ENCODE measurements at regions not wholly inside any gene's neighbourhood (a gene's known extent, or its start where the extent isn't known, plus 50 kb on each side); places are given as distances from the start of the nearest gene placed in this dataset.

GRCh38 chr5:88144219-88145001, 124.2 kb downstream of the TMEM161B start:
- H3K27me3 ChIP-seq (ENCODE audit: control insufficient read depth, insufficient read depth, low read length), result peaks cover 70% of the 10 kb centered on the region
- peak overlapping the region; percentile 46 for H3K4me3 ChIP-seq (ENCODE audit: low read depth, low read length)
- peaks cover 23% of the 10 kb centered on the region for H3K4me1 ChIP-seq (ENCODE audit: control insufficient read depth, insufficient read depth, low read length)

GRCh38 chr5:88143693-88144218, 124.9 kb downstream of the TMEM161B start:
- Histone ChIP-seq H3K4me1 (ENCODE audit: control insufficient read depth, insufficient read depth, low read length) (peaks cover 23% of the 10 kb centered on the region), H3K9me3 (ENCODE audit: control insufficient read depth, insufficient read depth, low read length) (no peaks in the 10 kb centered on the region)

More at GRCh38 chr5:88144219-88145001, 124.2 kb downstream of the TMEM161B start:
- no peaks in the 10 kb centered on the region for H3K36me3 ChIP-seq (ENCODE audit: control insufficient read depth, insufficient read depth, low read length)
- H3K9me3 ChIP-seq (ENCODE audit: control insufficient read depth, insufficient read depth, low read length), result no peaks in the 10 kb centered on the region
- H3K9ac ChIP-seq (ENCODE audit: low read depth, low read length), result no peak overlapping the region

GRCh38 chr5:88142886-88143692, 125.6 kb downstream of the TMEM161B start:
- peak overlapping the region; percentile 45 for H3K4me3 ChIP-seq (ENCODE audit: low read depth, low read length)
- H3K4me1 ChIP-seq (ENCODE audit: control insufficient read depth, insufficient read depth, low read length), result peaks cover 23% of the 10 kb centered on the region
- no peaks in the 10 kb centered on the region for H3K36me3 ChIP-seq (ENCODE audit: control insufficient read depth, insufficient read depth, low read length)
- peaks cover 70% of the 10 kb centered on the region for H3K27me3 ChIP-seq (ENCODE audit: control insufficient read depth, insufficient read depth, low read length)
- H3K9ac ChIP-seq (ENCODE audit: low read depth, low read length), result no peak overlapping the region
- no peaks in the 10 kb centered on the region for H3K9me3 ChIP-seq (ENCODE audit: control insufficient read depth, insufficient read depth, low read length)

More at GRCh38 chr5:88143693-88144218, 124.9 kb downstream of the TMEM161B start:
- Histone ChIP-seq H3K36me3 (ENCODE audit: control insufficient read depth, insufficient read depth, low read length) (no peaks in the 10 kb centered on the region), H3K4me3 (ENCODE audit: low read depth, low read length) (peak overlapping the region; percentile 45), H3K27me3 (ENCODE audit: control insufficient read depth, insufficient read depth, low read length) (peaks cover 72% of the 10 kb centered on the region), H3K9ac (ENCODE audit: low read depth, low read length) (no peak overlapping the region)

DNA sequence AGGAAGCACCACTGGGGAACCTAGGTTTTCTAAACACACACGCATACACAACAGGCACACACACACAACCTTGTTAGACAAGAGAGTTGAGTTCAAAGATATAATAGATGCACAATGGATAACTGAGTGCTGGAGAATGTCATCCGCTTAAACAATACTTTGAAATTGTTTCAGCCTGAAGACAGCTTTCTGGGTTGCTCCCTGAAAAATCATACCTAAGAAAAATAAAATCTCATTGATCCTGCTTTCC, 126.1 kb downstream of the TMEM161B start:
- Histone ChIP-seq H3K36me3 (ENCODE audit: control insufficient read depth, insufficient read depth, low read length) (no peaks in the 10 kb centered on the region), H3K9ac (ENCODE audit: low read depth, low read length) (no peak overlapping the region), H3K4me3 (ENCODE audit: low read depth, low read length) (peak overlapping the region; percentile 45), H3K9me3 (ENCODE audit: control insufficient read depth, insufficient read depth, low read length) (no peaks in the 10 kb centered on the region), H3K27me3 (ENCODE audit: control insufficient read depth, insufficient read depth, low read length) (peaks cover 68% of the 10 kb centered on the region), H3K4me1 (ENCODE audit: control insufficient read depth, insufficient read depth, low read length) (peaks cover 23% of the 10 kb centered on the region)

GRCh38 chr5:88140856-88141752, 127.5 kb downstream of the TMEM161B start:
- peak overlapping the region; percentile 89 for H3K4me3 ChIP-seq (ENCODE audit: low read depth, low read length)

GRCh38 chr5:88140396-88140855, 128.2 kb downstream of the TMEM161B start:
- H3K9ac ChIP-seq (ENCODE audit: low read depth, low read length), result peak overlapping the region; percentile 13
- no peaks in the 10 kb centered on the region for H3K36me3 ChIP-seq (ENCODE audit: control insufficient read depth, insufficient read depth, low read length)
- peak overlapping the region; percentile 89 for H3K4me3 ChIP-seq (ENCODE audit: low read depth, low read length)
- H3K27me3 ChIP-seq (ENCODE audit: control insufficient read depth, insufficient read depth, low read length), result peaks cover 50% of the 10 kb centered on the region
- H3K4me1 ChIP-seq (ENCODE audit: control insufficient read depth, insufficient read depth, low read length), result peaks cover 22% of the 10 kb centered on the region
- H3K9me3 ChIP-seq (ENCODE audit: control insufficient read depth, insufficient read depth, low read length), result no peaks in the 10 kb centered on the region

More at GRCh38 chr5:88140856-88141752, 127.5 kb downstream of the TMEM161B start:
- Histone ChIP-seq H3K27me3 (ENCODE audit: control insufficient read depth, insufficient read depth, low read length) (peaks cover 57% of the 10 kb centered on the region), H3K9ac (ENCODE audit: low read depth, low read length) (no peak overlapping the region), H3K9me3 (ENCODE audit: control insufficient read depth, insufficient read depth, low read length) (no peaks in the 10 kb centered on the region), H3K4me1 (ENCODE audit: control insufficient read depth, insufficient read depth, low read length) (peaks cover 23% of the 10 kb centered on the region), H3K36me3 (ENCODE audit: control insufficient read depth, insufficient read depth, low read length) (no peaks in the 10 kb centered on the region)

- H3K4me3 ChIP-seq (ENCODE audit: low read depth, low read length), result no peak overlapping the region
- H3K36me3 ChIP-seq (ENCODE audit: control insufficient read depth, insufficient read depth, low read length), result no peaks in the 10 kb centered on the region
- no peaks in the 10 kb centered on the region for H3K4me1 ChIP-seq (ENCODE audit: control insufficient read depth, insufficient read depth, low read length)
- no peaks in the 10 kb centered on the region for H3K9me3 ChIP-seq (ENCODE audit: control insufficient read depth, insufficient read depth, low read length)
- no peak overlapping the region for H3K9ac ChIP-seq (ENCODE audit: low read depth, low read length)
- no peaks in the 10 kb centered on the region for H3K27me3 ChIP-seq (ENCODE audit: control insufficient read depth, insufficient read depth, low read length)
Measured at GRCh38 chr5:88130211-88130815, 138.3 kb downstream of the TMEM161B start.

- no peak overlapping the region for H3K9ac ChIP-seq (ENCODE audit: low read depth, low read length)
- H3K27me3 ChIP-seq (ENCODE audit: control insufficient read depth, insufficient read depth, low read length), result no peaks in the 10 kb centered on the region
- H3K4me1 ChIP-seq (ENCODE audit: control insufficient read depth, insufficient read depth, low read length), result no peaks in the 10 kb centered on the region
- no peaks in the 10 kb centered on the region for H3K36me3 ChIP-seq (ENCODE audit: control insufficient read depth, insufficient read depth, low read length)
- no peak overlapping the region for H3K4me3 ChIP-seq (ENCODE audit: low read depth, low read length)
- H3K9me3 ChIP-seq (ENCODE audit: control insufficient read depth, insufficient read depth, low read length), result no peaks in the 10 kb centered on the region
Measured at GRCh38 chr5:88128813-88129212, 139.8 kb downstream of the TMEM161B start.

GRCh38 chr5:88119535-88120125, 149.0 kb downstream of the TMEM161B start:
- no peak overlapping the region for H3K4me3 ChIP-seq (ENCODE audit: low read depth, low read length)
- no peaks in the 10 kb centered on the region for H3K27me3 ChIP-seq (ENCODE audit: control insufficient read depth, insufficient read depth, low read length)
- H3K36me3 ChIP-seq (ENCODE audit: control insufficient read depth, insufficient read depth, low read length), result no peaks in the 10 kb centered on the region
- no peak overlapping the region for H3K9ac ChIP-seq (ENCODE audit: low read depth, low read length)
- no peaks in the 10 kb centered on the region for H3K4me1 ChIP-seq (ENCODE audit: control insufficient read depth, insufficient read depth, low read length)
- no peaks in the 10 kb centered on the region for H3K9me3 ChIP-seq (ENCODE audit: control insufficient read depth, insufficient read depth, low read length)

GRCh38 chr5:88118179-88118578, 150.5 kb downstream of the TMEM161B start:
- no peaks in the 10 kb centered on the region for H3K36me3 ChIP-seq (ENCODE audit: control insufficient read depth, insufficient read depth, low read length)
- no peaks in the 10 kb centered on the region for H3K27me3 ChIP-seq (ENCODE audit: control insufficient read depth, insufficient read depth, low read length)
- H3K4me3 ChIP-seq (ENCODE audit: low read depth, low read length), result no peak overlapping the region
- no peak overlapping the region for H3K9ac ChIP-seq (ENCODE audit: low read depth, low read length)
- no peaks in the 10 kb centered on the region for H3K9me3 ChIP-seq (ENCODE audit: control insufficient read depth, insufficient read depth, low read length)
- no peaks in the 10 kb centered on the region for H3K4me1 ChIP-seq (ENCODE audit: control insufficient read depth, insufficient read depth, low read length)

Measured in iPS-15b (cell line).